Liver (tissue), 8 donors: ENCODE measurements at regions not wholly inside any gene's neighbourhood (a gene's known extent, or its start where the extent isn't known, plus 50 kb on each side); places are given as distances from the start of the nearest gene placed in this dataset.

Experiments
- DNase-seq: peaks from one replicate; pipeline ENCODE4 v3.0.0-alpha.2; 2017; ENCODE audit warnings: low spot score
- H3K27ac ChIP-seq, 2 donors: one replicate each; pipeline ENCODE4 v1.7.0; 2013; ENCODE audit warnings: inconsistent platforms in 2 of 2, low read length in 2 of 2, control low read depth in 1 of 2, low read depth in 1 of 2, mild to moderate bottlenecking in 1 of 2
- H3K27me3 ChIP-seq, 4 donors: one replicate each; pipeline versions ENCODE4 v1.6.1 to v1.7.0; 2013; ENCODE audit warnings: low read length in 3 of 4, inconsistent platforms in 1 of 4, mild to moderate bottlenecking in 1 of 4, moderate library complexity in 1 of 4; ENCODE audit not compliant: control insufficient read depth in 4 of 4, insufficient read depth in 4 of 4
- H3K36me3 ChIP-seq, 4 donors: one replicate each; pipeline versions ENCODE4 v1.6.1 to v1.7.0; 2013; ENCODE audit warnings: low read length in 3 of 4, mild to moderate bottlenecking in 3 of 4, low read depth in 1 of 4, moderate library complexity in 1 of 4; ENCODE audit not compliant: control insufficient read depth in 4 of 4, insufficient read depth in 3 of 4
- H3K4me1 ChIP-seq, 4 donors: one replicate each; pipeline versions ENCODE4 v1.6.1 to v1.7.0; 2013; ENCODE audit warnings: low read length in 3 of 4, mild to moderate bottlenecking in 3 of 4, moderate library complexity in 1 of 4; ENCODE audit not compliant: control insufficient read depth in 4 of 4, insufficient read depth in 4 of 4
- H3K4me3 ChIP-seq, 3 donors: one replicate each; pipeline versions ENCODE4 v1.6.1 to v1.7.0; 2013; ENCODE audit warnings: low read length in 3 of 3, control low read depth in 1 of 3, low read depth in 1 of 3, mild to moderate bottlenecking in 1 of 3
- H3K9ac ChIP-seq, 2 donors: one replicate each; pipeline ENCODE4 v1.7.0; 2013; ENCODE audit warnings: low read length in 2 of 2, mild to moderate bottlenecking in 2 of 2, moderate library complexity in 2 of 2, control low read depth in 1 of 2, low read depth in 1 of 2
- H3K9me3 ChIP-seq, 4 donors: one replicate each; pipeline versions ENCODE4 v1.6.1 to v1.7.0; 2013; ENCODE audit warnings: low read length in 3 of 4; ENCODE audit not compliant: control insufficient read depth in 4 of 4
- EGR1 ChIP-seq, 2 donors: IDR thresholded peaks; 2 replicates each; pipeline ENCODE4 v1.6.1; 2016 to 2018; ENCODE audit warnings: antibody characterized with exemption in 2 of 2, low read depth in 2 of 2
- FOXA1 ChIP-seq: IDR thresholded peaks from 2 replicates; pipeline ENCODE4 v1.6.1; 2016; ENCODE audit warnings: antibody characterized with exemption
- FOXA2 ChIP-seq: IDR thresholded peaks from 2 replicates; pipeline ENCODE4 v1.6.1; 2016; ENCODE audit warnings: antibody characterized with exemption
- HNF4A ChIP-seq, 2 donors: conservative IDR thresholded peaks; 2 replicates each; pipeline ENCODE4 v1.6.1; 2016; ENCODE audit warnings: antibody characterized with exemption in 2 of 2, mild to moderate bottlenecking in 2 of 2
- HNF4G ChIP-seq: IDR thresholded peaks from 2 replicates; pipeline ENCODE4 v1.6.1; 2016; ENCODE audit warnings: antibody characterized with exemption
- JUND ChIP-seq, 2 donors: IDR thresholded peaks; 2 replicates each; pipeline ENCODE4 v1.6.1; 2016; ENCODE audit warnings: antibody characterized with exemption in 2 of 2
- NR2F2 ChIP-seq: IDR thresholded peaks from 2 replicates; pipeline ENCODE4 v1.6.1; 2016; ENCODE audit warnings: antibody characterized with exemption
- RAD21 ChIP-seq, 2 donors: IDR thresholded peaks; 2 replicates each; pipeline ENCODE4 v1.6.1; 2016; ENCODE audit warnings: antibody characterized with exemption in 2 of 2, mild to moderate bottlenecking in 2 of 2
- RXRA ChIP-seq, 2 donors: IDR thresholded peaks; 2 replicates each; pipeline ENCODE4 v1.6.1; 2017 to 2018; ENCODE audit warnings: antibody characterized with exemption in 2 of 2, mild to moderate bottlenecking in 1 of 2
- SP1 ChIP-seq: IDR thresholded peaks from 2 replicates; pipeline ENCODE4 v1.6.1; 2018; ENCODE audit warnings: antibody characterized with exemption, mild to moderate bottlenecking
- TAF1 ChIP-seq: conservative IDR thresholded peaks from 2 replicates; pipeline ENCODE4 v1.6.1; 2016; ENCODE audit warnings: antibody characterized with exemption, mild to moderate bottlenecking
- YY1 ChIP-seq: IDR thresholded peaks from 2 replicates; pipeline ENCODE4 v1.6.1; 2016; ENCODE audit warnings: antibody characterized with exemption, mild to moderate bottlenecking
- WGBS: extraction: QIAGEN DNeasy Blood & Tissue Kit; methylation state at CpG from one replicate; pipeline ENCODE4 v1.1.7; 2013; 5-methylcytosine and 5-hydroxymethylcytosine counted together
- TF ChIP-seq, protein P1 (sequence below): IDR thresholded peaks from 2 replicates; pipeline ENCODE4 v1.6.1; 2016; ENCODE audit warnings: antibody characterized with exemption, mild to moderate bottlenecking
- TF ChIP-seq, protein P2 (sequence below): IDR thresholded peaks from 2 replicates; pipeline ENCODE4 v1.6.1; 2016; ENCODE audit warnings: antibody characterized with exemption
- TF ChIP-seq, protein P3 (sequence below): IDR thresholded peaks from 2 replicates; pipeline ENCODE4 v1.6.1; 2016; ENCODE audit warnings: antibody characterized with exemption
- TF ChIP-seq, protein P4 (sequence below): fragments of 150-350 bp; IDR thresholded peaks from 2 replicates; pipeline ENCODE4 v1.5.1; 2017; ENCODE audit warnings: improper control_type of control experiment, low read depth, low read length; ENCODE audit not compliant: missing input control
- donor health status: healthy.
- donor health status: healthy.
- donor health status: healthy.
- donor health status: healthy.
- donor health status: healthy.

DNA sequence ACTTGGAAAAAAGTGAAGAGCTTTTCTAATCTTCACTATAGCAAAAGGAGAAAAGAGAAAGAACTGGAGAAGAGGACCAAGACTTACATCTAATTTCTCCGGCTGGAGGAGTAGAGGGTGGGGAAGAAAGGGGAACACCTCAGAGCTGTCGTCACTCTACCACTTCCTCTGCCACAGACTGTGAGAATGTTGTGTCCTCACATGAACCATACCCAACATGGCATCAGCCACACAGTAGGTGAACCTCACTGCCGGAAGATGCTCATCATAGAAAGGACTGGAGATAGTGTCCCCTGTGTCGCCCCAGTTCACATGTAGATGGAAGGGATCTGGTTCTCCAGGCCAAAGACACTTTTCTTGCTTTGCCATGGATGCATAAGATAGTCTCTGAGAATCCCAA, 604.4 kb upstream of the NOX3 start:
- no peaks in the 10 kb centered on the region for H3K4me1 ChIP-seq
- DNase-seq = no peak
- H3K27ac ChIP-seq = no peak overlapping the region
- H3K4me3 ChIP-seq = no peak overlapping the region
- no peaks in the 10 kb centered on the region for H3K36me3 ChIP-seq
- no peak for TF ChIP-seq TAF1
- TF ChIP-seq, protein P1, sequence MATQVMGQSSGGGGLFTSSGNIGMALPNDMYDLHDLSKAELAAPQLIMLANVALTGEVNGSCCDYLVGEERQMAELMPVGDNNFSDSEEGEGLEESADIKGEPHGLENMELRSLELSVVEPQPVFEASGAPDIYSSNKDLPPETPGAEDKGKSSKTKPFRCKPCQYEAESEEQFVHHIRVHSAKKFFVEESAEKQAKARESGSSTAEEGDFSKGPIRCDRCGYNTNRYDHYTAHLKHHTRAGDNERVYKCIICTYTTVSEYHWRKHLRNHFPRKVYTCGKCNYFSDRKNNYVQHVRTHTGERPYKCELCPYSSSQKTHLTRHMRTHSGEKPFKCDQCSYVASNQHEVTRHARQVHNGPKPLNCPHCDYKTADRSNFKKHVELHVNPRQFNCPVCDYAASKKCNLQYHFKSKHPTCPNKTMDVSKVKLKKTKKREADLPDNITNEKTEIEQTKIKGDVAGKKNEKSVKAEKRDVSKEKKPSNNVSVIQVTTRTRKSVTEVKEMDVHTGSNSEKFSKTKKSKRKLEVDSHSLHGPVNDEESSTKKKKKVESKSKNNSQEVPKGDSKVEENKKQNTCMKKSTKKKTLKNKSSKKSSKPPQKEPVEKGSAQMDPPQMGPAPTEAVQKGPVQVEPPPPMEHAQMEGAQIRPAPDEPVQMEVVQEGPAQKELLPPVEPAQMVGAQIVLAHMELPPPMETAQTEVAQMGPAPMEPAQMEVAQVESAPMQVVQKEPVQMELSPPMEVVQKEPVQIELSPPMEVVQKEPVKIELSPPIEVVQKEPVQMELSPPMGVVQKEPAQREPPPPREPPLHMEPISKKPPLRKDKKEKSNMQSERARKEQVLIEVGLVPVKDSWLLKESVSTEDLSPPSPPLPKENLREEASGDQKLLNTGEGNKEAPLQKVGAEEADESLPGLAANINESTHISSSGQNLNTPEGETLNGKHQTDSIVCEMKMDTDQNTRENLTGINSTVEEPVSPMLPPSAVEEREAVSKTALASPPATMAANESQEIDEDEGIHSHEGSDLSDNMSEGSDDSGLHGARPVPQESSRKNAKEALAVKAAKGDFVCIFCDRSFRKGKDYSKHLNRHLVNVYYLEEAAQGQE = no peak
- TF ChIP-seq SP1 = no peak
- no peak for TF ChIP-seq JUND (IDR thresholded peaks at IDR 0.05)
- TF ChIP-seq FOXA2 = no peak
- TF ChIP-seq HNF4A (conservative IDR thresholded peaks at IDR 0.05) = no peak
- no peak for TF ChIP-seq YY1
- no peak for TF ChIP-seq FOXA1
- TF ChIP-seq NR2F2 = no peak
- TF ChIP-seq, protein P2, sequence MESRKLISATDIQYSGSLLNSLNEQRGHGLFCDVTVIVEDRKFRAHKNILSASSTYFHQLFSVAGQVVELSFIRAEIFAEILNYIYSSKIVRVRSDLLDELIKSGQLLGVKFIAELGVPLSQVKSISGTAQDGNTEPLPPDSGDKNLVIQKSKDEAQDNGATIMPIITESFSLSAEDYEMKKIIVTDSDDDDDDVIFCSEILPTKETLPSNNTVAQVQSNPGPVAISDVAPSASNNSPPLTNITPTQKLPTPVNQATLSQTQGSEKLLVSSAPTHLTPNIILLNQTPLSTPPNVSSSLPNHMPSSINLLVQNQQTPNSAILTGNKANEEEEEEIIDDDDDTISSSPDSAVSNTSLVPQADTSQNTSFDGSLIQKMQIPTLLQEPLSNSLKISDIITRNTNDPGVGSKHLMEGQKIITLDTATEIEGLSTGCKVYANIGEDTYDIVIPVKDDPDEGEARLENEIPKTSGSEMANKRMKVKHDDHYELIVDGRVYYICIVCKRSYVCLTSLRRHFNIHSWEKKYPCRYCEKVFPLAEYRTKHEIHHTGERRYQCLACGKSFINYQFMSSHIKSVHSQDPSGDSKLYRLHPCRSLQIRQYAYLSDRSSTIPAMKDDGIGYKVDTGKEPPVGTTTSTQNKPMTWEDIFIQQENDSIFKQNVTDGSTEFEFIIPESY = no peak
- no peak for TF ChIP-seq RAD21 (IDR thresholded peaks at IDR 0.05)
- no peak for TF ChIP-seq RXRA (IDR thresholded peaks at IDR 0.05)
- no peaks in the 10 kb centered on the region for H3K9me3 ChIP-seq
- 75% methylated on average over 4 of the region's 4 CpGs for WGBS
- no peaks in the 10 kb centered on the region for H3K27me3 ChIP-seq
- H3K9ac ChIP-seq = no peak overlapping the region

DNA sequence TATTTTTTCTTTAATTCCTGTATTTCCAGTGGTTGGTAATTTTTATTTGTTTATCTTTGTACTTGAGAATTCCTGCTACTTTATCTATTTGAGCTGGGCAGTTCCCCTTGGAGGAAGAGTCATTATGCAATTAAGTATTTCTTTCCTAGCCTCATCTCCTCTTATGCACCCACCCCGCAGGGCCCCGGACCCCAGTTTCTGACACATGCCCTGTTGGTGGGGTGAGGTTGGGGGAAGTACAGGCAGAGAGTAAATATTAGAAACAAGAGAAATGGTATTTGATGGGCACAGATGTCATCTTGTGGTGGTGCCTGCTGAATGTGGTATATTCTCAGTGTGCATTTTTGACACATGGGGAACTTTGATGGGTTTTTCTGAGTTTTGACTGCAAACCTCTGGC, 602.7 kb upstream of the NOX3 start:
- 82% methylated on average over 2 of the region's 2 CpGs for WGBS
- H3K4me1 ChIP-seq = no peaks in the 10 kb centered on the region
- H3K27me3 ChIP-seq = no peaks in the 10 kb centered on the region
- H3K4me3 ChIP-seq = no peak overlapping the region
- DNase-seq = no peak
- TF ChIP-seq HNF4A (conservative IDR thresholded peaks at IDR 0.05) (no peak), FOXA1 (no peak), FOXA2 (no peak), EGR1 (IDR thresholded peaks at IDR 0.05; ENCODE audit: low read depth in 2 of 2) (no peak), HNF4G (no peak), TAF1 (no peak), YY1 (no peak)
- TF ChIP-seq, protein P3, sequence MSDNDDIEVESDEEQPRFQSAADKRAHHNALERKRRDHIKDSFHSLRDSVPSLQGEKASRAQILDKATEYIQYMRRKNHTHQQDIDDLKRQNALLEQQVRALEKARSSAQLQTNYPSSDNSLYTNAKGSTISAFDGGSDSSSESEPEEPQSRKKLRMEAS = no peak
- TF ChIP-seq, protein P2 = no peak
- TF ChIP-seq, protein P1 = no peak
- TF ChIP-seq, protein P4, sequence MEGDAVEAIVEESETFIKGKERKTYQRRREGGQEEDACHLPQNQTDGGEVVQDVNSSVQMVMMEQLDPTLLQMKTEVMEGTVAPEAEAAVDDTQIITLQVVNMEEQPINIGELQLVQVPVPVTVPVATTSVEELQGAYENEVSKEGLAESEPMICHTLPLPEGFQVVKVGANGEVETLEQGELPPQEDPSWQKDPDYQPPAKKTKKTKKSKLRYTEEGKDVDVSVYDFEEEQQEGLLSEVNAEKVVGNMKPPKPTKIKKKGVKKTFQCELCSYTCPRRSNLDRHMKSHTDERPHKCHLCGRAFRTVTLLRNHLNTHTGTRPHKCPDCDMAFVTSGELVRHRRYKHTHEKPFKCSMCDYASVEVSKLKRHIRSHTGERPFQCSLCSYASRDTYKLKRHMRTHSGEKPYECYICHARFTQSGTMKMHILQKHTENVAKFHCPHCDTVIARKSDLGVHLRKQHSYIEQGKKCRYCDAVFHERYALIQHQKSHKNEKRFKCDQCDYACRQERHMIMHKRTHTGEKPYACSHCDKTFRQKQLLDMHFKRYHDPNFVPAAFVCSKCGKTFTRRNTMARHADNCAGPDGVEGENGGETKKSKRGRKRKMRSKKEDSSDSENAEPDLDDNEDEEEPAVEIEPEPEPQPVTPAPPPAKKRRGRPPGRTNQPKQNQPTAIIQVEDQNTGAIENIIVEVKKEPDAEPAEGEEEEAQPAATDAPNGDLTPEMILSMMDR = no peak
- no peaks in the 10 kb centered on the region for H3K36me3 ChIP-seq
- no peak overlapping the region for H3K9ac ChIP-seq
- no peaks in the 10 kb centered on the region for H3K9me3 ChIP-seq
- no peak overlapping the region for H3K27ac ChIP-seq
